HCT116 (cell line): ENCODE measurements at regions not wholly inside any gene's neighbourhood (a gene's known extent, or its start where the extent isn't known, plus 50 kb on each side); places are given as distances from the start of the nearest gene placed in this dataset.
"Not testable (repeated sequence)": the region's sequence is repeated elsewhere in the genome, so short reads cannot be mapped to it uniquely, and the experiment has no call there.

Experiments
- ATAC-seq: fragments of 200-7000 bp; cut with Tn5 transposase; 2 replicates; pipeline ENCODE4 v1.9.1; 2020; ENCODE audit warnings: mild to moderate bottlenecking, moderate library complexity
- BruUV-seq: library from RNA; stranded (reverse); fragments of 400-500 nt; replicated peaks from 2 replicates; lab custom pipeline; 2021; lab: Mats Ljungman, UMichigan
- CTCF ChIA-PET: fragments of 300-600 bp; sonication (Branson Sonifier 250); formaldehyde crosslinking; loops from one replicate; lab custom pipeline; 2021; ENCODE audit warnings: antibody characterized with exemption; lab: Charles Lee
- POLR2A ChIA-PET: fragments of 300-600, 350-600 bp; sonication (Branson Sonifier 250); formaldehyde crosslinking; loops from one replicate; lab custom pipeline; 2021; ENCODE audit warnings: antibody characterized with exemption; lab: Charles Lee
- RAD21 ChIA-PET, 2 experiments: fragments of 300-600 bp; sonication (Branson Sonifier 250); formaldehyde crosslinking; loops; one replicate each; lab custom pipeline; 2023; ENCODE audit warnings: low total read pairs in 2 of 2; ENCODE audit not compliant: uncharacterized antibody in 2 of 2, unreplicated experiment in 2 of 2, low non-redundant PET in 1 of 2; lab: Charles Lee
- DNase-seq: peaks from one replicate; pipeline ENCODE4 v3.0.0-alpha.2; 2010; ENCODE audit warnings: low read depth, low spot score
- H2AFZ ChIP-seq: fragments of 200-600 bp; shearing (Covaris generic), sonication (generic); 2 replicates; pipeline ENCODE4 v1.6.1; 2017; ENCODE audit warnings: low read depth, mixed run types, mixed read lengths, antibody characterized with exemption, low read length; ENCODE audit not compliant: poor library complexity, severe bottlenecking
- H3K27ac ChIP-seq: 2 replicates; pipeline ENCODE4 v1.5.1; 2012; ENCODE audit warnings: low read depth, low read length
- H3K27me3 ChIP-seq: fragments of 200-600 bp; sonication (generic); 2 replicates; pipeline ENCODE4 v1.6.1; 2016; ENCODE audit warnings: mixed run types, low read length, mixed read lengths; ENCODE audit not compliant: insufficient read depth
- H3K36me3 ChIP-seq, 2 experiments: fragments of 200-500 bp in 1 of 2; fragments of 200-600 bp in 1 of 2; sonication (Bioruptor generic) in 1 of 2; sonication (generic) in 1 of 2; 2 replicates each; pipeline versions ENCODE4 v1.5.1 to v1.6.1; 2014 to 2016; ENCODE audit warnings: low read length in 2 of 2, inconsistent platforms in 1 of 2, mixed read lengths in 1 of 2, mixed run types in 1 of 2; ENCODE audit not compliant: insufficient read depth in 2 of 2, control insufficient read depth in 1 of 2
- H3K4me1 ChIP-seq, 2 experiments: fragments of 200-600 bp in 1 of 2; sonication (generic) in 1 of 2; 2 replicates each; pipeline versions ENCODE4 v1.5.1 to v1.6.1; 2012 to 2017; ENCODE audit warnings: low read length in 2 of 2, inconsistent platforms in 1 of 2, mild to moderate bottlenecking in 1 of 2, mixed read lengths in 1 of 2, mixed run types in 1 of 2, moderate library complexity in 1 of 2; ENCODE audit not compliant: insufficient read depth in 2 of 2, control insufficient read depth in 1 of 2
- H3K4me2 ChIP-seq: fragments of 200-600 bp; sonication (generic); 2 replicates; pipeline ENCODE4 v1.6.1; 2017; ENCODE audit warnings: mixed run types, low read length, mixed read lengths
- H3K4me3 ChIP-seq, 2 experiments: fragments of 200-600 bp in 1 of 2; sonication (generic) in 1 of 2; replicated peaks in 1 of 2; 2 replicates each; pipeline ENCODE4 v1.5.1; 2011 to 2016; ENCODE audit warnings: low read length in 2 of 2, control low read depth in 1 of 2, low read depth in 1 of 2, mild to moderate bottlenecking in 1 of 2, mixed read lengths in 1 of 2, mixed run types in 1 of 2
- H3K79me2 ChIP-seq: fragments of 200-600 bp; sonication (generic); 2 replicates; pipeline ENCODE4 v1.6.1; 2017; ENCODE audit warnings: mild to moderate bottlenecking, mixed run types, low read length, moderate library complexity, mixed read lengths; ENCODE audit not compliant: insufficient read depth
- H3K9ac ChIP-seq: fragments of 200-600 bp; sonication (generic); 2 replicates; pipeline ENCODE4 v1.6.1; 2016; ENCODE audit warnings: low read length, mixed read lengths
- H3K9me2 ChIP-seq: fragments of 200-600 bp; sonication (generic), shearing (Covaris generic); 2 replicates; pipeline ENCODE4 v1.6.1; 2017; ENCODE audit warnings: mixed run types, mild to moderate bottlenecking, moderate library complexity; ENCODE audit not compliant: insufficient read depth
- H3K9me3 ChIP-seq, 2 experiments: fragments of 200-500 bp in 1 of 2; fragments of 200-600 bp in 1 of 2; sonication (Bioruptor generic) in 1 of 2; sonication (generic) in 1 of 2; 2 replicates each; pipeline ENCODE4 v1.6.1; 2014 to 2017; ENCODE audit warnings: low read length in 2 of 2, mixed read lengths in 2 of 2, inconsistent platforms in 1 of 2, low read depth in 1 of 2, mild to moderate bottlenecking in 1 of 2, mixed run types in 1 of 2, moderate library complexity in 1 of 2; ENCODE audit not compliant: control insufficient read depth in 1 of 2, insufficient read depth in 1 of 2
- H4K20me1 ChIP-seq: fragments of 200-600 bp; sonication (generic), shearing (Covaris generic); 2 replicates; pipeline ENCODE4 v1.6.1; 2017; ENCODE audit warnings: mixed run types, mild to moderate bottlenecking, moderate library complexity; ENCODE audit not compliant: insufficient read depth
- SIN3A ChIP-seq: IDR thresholded peaks from 2 replicates; pipeline ENCODE4 v1.6.1; 2012; ENCODE audit warnings: low read depth
- SP1 ChIP-seq: IDR thresholded peaks from 2 replicates; pipeline ENCODE4 v1.6.1; 2012; ENCODE audit warnings: low read depth
- intact Hi-C: fragments of 100-400 bp; cut with micrococcal nuclease; formaldehyde crosslinking; loops from 2 replicates; pipeline ENCODE4 v1.10.0; 2022

DNA sequence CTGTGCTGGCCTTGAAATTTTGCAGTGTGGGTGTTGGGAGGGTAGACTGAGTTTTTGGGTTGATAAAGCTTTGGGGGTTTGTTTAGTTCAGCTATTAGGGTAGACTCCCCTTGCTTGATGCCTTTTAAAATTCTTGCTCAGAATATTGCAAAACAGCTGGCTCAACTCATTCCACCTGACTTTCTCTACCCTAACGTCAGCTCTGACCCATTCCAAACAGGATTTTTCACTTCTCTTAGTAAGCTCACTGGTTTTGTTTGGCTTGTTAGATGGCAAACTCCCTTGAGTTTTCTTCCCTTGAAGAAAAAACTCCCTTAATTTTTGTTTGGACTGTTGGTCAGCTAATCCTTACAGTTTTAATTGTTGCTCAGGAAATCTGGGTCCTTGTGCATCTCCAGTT lies 195.1 kb upstream of the DTNA start:
- ChIA-PET POLR2A (no interaction called here), RAD21 (no interaction called here), CTCF (no interaction called here)
- Histone ChIP-seq H3K4me2 (no peak overlapping the region), H3K4me1 (no peaks in the 10 kb centered on the region), H3K9me2 (no peaks in the 10 kb centered on the region), H3K9me3 (no peaks in the 10 kb centered on the region), H2AFZ (no peak overlapping the region), H3K9ac (no peak overlapping the region), H3K36me3 (no peaks in the 10 kb centered on the region), H3K4me3 (no peak overlapping the region), H3K27ac (no peak overlapping the region), H4K20me1 (no peaks in the 10 kb centered on the region), H3K27me3 (no peaks in the 10 kb centered on the region), H3K79me2 (no peaks in the 10 kb centered on the region)
- TF ChIP-seq SP1 (no peak), SIN3A (no peak)
- DNase-seq (no peak), ATAC-seq (no peak)
- BruUV-seq: no TSS peak
- intact Hi-C loops: no loop called here

DNA sequence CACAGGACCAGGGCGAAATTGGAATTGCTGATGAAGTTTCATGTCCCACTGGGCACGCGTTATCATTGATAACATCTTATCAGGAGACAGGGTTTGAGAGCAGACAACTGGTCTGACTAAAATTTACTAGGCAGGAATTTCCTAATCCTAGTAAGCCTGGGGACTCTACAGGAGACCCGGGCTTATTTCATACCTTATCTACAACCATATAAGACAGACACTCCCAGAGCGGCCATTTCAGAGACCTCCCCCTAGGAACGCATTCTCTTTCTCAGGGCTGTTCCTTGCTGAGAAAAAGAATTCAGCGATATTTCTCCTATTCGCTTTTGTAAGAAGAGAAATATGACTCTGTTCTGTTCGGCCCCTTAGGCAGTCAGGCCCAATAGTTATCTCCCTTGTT lies 193.7 kb upstream of the DTNA start:
- ATAC-seq, H3K27me3 ChIP-seq, CTCF ChIA-PET, H3K4me2 ChIP-seq, H3K27ac ChIP-seq, H3K9me3 ChIP-seq, H2AFZ ChIP-seq, H3K4me3 ChIP-seq, H3K9ac ChIP-seq, H3K9me2 ChIP-seq, H4K20me1 ChIP-seq, BruUV-seq, H3K36me3 ChIP-seq, H3K4me1 ChIP-seq, RAD21 ChIA-PET, H3K79me2 ChIP-seq, DNase-seq, intact Hi-C loops, POLR2A ChIA-PET: not testable (repeated sequence)

DNA sequence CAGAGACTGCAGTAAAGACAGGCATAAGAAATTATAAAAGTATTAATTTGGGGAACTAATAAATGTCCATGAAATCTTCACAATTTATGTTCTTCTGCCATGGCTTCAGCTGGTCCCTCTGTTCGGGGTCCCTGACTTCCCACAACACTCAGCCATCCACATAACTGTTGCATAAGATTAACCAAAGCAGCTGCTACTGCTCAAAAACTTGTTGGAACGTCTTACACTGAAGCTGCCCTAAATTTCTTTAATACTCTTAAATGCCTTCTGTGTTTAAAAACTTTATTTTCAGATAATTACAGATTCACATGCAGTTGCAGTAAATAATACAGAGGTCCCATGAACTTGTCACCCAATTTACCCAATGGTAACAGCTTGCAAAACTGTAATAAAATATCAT lies 193.1 kb upstream of the DTNA start:
- ATAC-seq, H4K20me1 ChIP-seq, H3K9ac ChIP-seq, H3K4me2 ChIP-seq, RAD21 ChIA-PET, H3K9me2 ChIP-seq, CTCF ChIA-PET, H3K4me1 ChIP-seq, H3K27me3 ChIP-seq, H3K79me2 ChIP-seq, H3K4me3 ChIP-seq, BruUV-seq, DNase-seq, intact Hi-C loops, H3K9me3 ChIP-seq, H2AFZ ChIP-seq, H3K36me3 ChIP-seq, H3K27ac ChIP-seq, POLR2A ChIA-PET: not testable (repeated sequence)
